ENCODE measurements at regions not wholly inside any gene's neighbourhood (a gene's known extent, or its start where the extent isn't known, plus 50 kb on each side); places are given as distances from the start of the nearest gene placed in this dataset.
"Not testable (repeated sequence)": the region's sequence is repeated elsewhere in the genome, so short reads cannot be mapped to it uniquely, and the experiment has no call there.

DNA sequence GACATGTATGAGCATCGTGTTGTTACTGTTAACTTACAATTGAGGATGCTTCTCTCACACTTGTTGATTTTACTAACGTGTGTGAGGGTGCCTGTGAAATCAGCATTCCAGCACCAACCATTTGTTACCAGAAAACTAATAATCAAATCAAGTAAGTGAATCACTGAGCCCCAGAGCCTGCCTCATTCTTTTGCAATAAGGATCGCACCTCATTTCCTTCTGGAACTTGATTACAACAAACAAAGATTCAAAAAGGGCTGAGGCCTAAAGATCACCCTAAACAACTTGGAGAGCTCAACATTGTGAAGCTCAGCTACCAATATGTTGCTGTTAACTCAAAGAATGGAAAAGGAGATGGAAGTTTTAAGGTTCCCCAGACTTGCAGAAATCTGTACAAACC, 274.7 kb downstream of the TFAP2A start:
- 75% methylated on average over 2 of the region's 3 CpGs for WGBS (ENCODE audit: insufficient coverage)
- Mint-ChIP-seq H3K9me3 (peaks cover 2 to 4% of the 10 kb centered on the region in 2 donors), H3K27me3 (ENCODE audit: low read depth in 2 of 2) (no peaks in the 10 kb centered on the region), H3K36me3 (no peaks in the 10 kb centered on the region), H3K4me3 (no peak overlapping the region), H3K27ac (no peak overlapping the region), H3K4me1 (no peaks in the 10 kb centered on the region)
- H3K27ac ChIP-seq (ENCODE audit: low read length), result no peak overlapping the region
- H3K4me3 ChIP-seq (ENCODE audit: low read length), result no peak overlapping the region
- ATAC-seq (no peak), DNase-seq (no peak)
- no peaks in the 10 kb centered on the region for H3K4me1 ChIP-seq (ENCODE audit: control insufficient read depth, insufficient read depth, low read length)
- no peaks in the 10 kb centered on the region for H3K36me3 ChIP-seq (ENCODE audit: control insufficient read depth, insufficient read depth, low read length)
- H3K27me3 ChIP-seq (ENCODE audit: control insufficient read depth, insufficient read depth, low read length), result no peaks in the 10 kb centered on the region
- no peaks in the 10 kb centered on the region for H3K9me3 ChIP-seq (ENCODE audit: control insufficient read depth, insufficient read depth, low read length)
- TF ChIP-seq, protein P1, sequence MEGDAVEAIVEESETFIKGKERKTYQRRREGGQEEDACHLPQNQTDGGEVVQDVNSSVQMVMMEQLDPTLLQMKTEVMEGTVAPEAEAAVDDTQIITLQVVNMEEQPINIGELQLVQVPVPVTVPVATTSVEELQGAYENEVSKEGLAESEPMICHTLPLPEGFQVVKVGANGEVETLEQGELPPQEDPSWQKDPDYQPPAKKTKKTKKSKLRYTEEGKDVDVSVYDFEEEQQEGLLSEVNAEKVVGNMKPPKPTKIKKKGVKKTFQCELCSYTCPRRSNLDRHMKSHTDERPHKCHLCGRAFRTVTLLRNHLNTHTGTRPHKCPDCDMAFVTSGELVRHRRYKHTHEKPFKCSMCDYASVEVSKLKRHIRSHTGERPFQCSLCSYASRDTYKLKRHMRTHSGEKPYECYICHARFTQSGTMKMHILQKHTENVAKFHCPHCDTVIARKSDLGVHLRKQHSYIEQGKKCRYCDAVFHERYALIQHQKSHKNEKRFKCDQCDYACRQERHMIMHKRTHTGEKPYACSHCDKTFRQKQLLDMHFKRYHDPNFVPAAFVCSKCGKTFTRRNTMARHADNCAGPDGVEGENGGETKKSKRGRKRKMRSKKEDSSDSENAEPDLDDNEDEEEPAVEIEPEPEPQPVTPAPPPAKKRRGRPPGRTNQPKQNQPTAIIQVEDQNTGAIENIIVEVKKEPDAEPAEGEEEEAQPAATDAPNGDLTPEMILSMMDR (IDR thresholded peaks at IDR 0.05), result no peak
- intact Hi-C loops (cut with micrococcal nuclease), result no loop called here

DNA sequence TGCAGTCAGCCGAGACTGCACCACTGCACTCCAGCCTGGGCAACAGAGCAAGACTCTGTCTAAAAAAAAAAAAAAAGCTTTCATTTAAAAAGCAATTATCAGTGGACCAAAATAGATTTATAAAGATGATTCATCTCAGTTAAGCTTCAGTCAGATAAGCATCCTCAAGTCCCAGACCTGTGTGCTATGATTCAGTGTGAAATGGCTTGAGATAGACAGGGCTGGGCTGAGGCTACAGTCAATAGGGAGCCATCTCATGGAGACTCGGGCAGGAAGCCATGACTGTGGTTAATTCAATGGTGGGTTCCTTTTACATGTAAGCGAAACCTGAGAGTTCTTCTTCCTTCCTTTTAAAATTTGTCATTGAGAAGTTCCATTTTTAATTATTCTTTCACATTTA, 276.0 kb downstream of the TFAP2A start:
- no peaks in the 10 kb centered on the region for H3K27me3 Mint-ChIP-seq (ENCODE audit: low read depth in 2 of 2)
- no peak overlapping the region for H3K4me3 ChIP-seq (ENCODE audit: low read length)
- H3K36me3 Mint-ChIP-seq, result no peaks in the 10 kb centered on the region
- peaks cover 2 to 4% of the 10 kb centered on the region in 2 donors for H3K9me3 Mint-ChIP-seq
- no peak for ATAC-seq
- no peaks in the 10 kb centered on the region for H3K9me3 ChIP-seq (ENCODE audit: control insufficient read depth, insufficient read depth, low read length)
- no peak overlapping the region for H3K4me3 Mint-ChIP-seq
- H3K27ac Mint-ChIP-seq, result no peak overlapping the region
- intact Hi-C loops (cut with micrococcal nuclease), result no loop called here
- H3K4me1 ChIP-seq (ENCODE audit: control insufficient read depth, insufficient read depth, low read length), result no peaks in the 10 kb centered on the region
- H3K27ac ChIP-seq (ENCODE audit: low read length), result no peak overlapping the region
- H3K36me3 ChIP-seq (ENCODE audit: control insufficient read depth, insufficient read depth, low read length), result no peaks in the 10 kb centered on the region
- 68% methylated on average over 3 of the region's 3 CpGs for WGBS (ENCODE audit: insufficient coverage)
- H3K27me3 ChIP-seq (ENCODE audit: control insufficient read depth, insufficient read depth, low read length), result no peaks in the 10 kb centered on the region
- TF ChIP-seq, protein P1 (IDR thresholded peaks at IDR 0.05), result no peak
- no peaks in the 10 kb centered on the region for H3K4me1 Mint-ChIP-seq
- no peak for DNase-seq

DNA sequence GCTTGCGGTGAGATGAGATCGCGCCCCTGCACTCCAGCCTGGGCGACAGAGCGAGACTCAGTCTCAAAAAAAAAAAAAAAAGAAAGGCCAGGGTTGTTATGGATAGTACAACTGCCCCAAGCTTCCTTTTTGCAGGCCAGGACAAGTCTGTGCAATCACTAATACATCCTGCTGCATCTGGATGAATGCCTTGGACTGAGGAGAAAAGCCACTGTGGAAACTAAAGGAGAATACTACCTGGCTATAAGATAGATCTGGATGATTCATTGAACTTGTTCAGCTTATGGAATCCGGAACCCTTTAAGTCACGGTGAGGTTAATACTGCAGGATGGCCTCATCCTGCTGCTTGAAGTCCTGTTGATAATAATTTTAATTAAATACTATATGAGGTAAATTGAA, 278.2 kb downstream of the TFAP2A start:
- intact Hi-C loops (cut with micrococcal nuclease), result no loop called here
- no peak overlapping the region for H3K27ac ChIP-seq (ENCODE audit: low read length)
- Mint-ChIP-seq H3K4me3 (no peak overlapping the region), H3K9me3 (peaks cover 0 to 2% of the 10 kb centered on the region in 2 donors), H3K27ac (no peak overlapping the region), H3K4me1 (no peaks in the 10 kb centered on the region), H3K36me3 (no peaks in the 10 kb centered on the region), H3K27me3 (ENCODE audit: low read depth in 2 of 2) (no peaks in the 10 kb centered on the region)
- H3K4me3 ChIP-seq (ENCODE audit: low read length), result no peak overlapping the region
- no peaks in the 10 kb centered on the region for H3K9me3 ChIP-seq (ENCODE audit: control insufficient read depth, insufficient read depth, low read length)
- no peaks in the 10 kb centered on the region for H3K36me3 ChIP-seq (ENCODE audit: control insufficient read depth, insufficient read depth, low read length)
- H3K27me3 ChIP-seq (ENCODE audit: control insufficient read depth, insufficient read depth, low read length), result no peaks in the 10 kb centered on the region
- H3K4me1 ChIP-seq (ENCODE audit: control insufficient read depth, insufficient read depth, low read length), result no peaks in the 10 kb centered on the region
- WGBS (ENCODE audit: insufficient coverage), result 98% methylated on average over 6 of the region's 7 CpGs
- ATAC-seq, result no peak
- DNase-seq, result no peak
- TF ChIP-seq, protein P1 (IDR thresholded peaks at IDR 0.05), result no peak

DNA sequence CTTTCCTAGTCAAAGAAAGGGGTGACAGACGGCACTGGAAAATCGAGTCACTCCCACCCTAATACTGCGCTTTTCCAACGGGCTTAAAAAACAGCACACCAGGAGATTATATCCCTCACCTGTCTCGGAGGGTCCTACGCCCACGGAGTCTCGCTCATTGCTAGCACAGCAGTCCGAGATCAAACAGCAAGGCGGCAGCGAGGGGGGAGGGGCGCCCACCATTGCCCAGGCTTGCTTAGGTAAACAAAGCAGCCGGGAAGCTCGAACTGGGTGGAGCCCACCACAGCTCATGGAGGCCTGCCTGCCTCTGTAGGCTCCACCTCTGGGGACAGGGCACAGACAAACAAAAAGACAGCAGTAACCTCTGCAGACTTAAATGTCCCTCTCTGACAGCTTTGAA, 280.7 kb downstream of the TFAP2A start:
- intact Hi-C loops (cut with micrococcal nuclease); H3K9me3 Mint-ChIP-seq; H3K27ac Mint-ChIP-seq; H3K9me3 ChIP-seq (ENCODE audit: control insufficient read depth, insufficient read depth, low read length); H3K27me3 ChIP-seq (ENCODE audit: control insufficient read depth, insufficient read depth, low read length); DNase-seq; H3K36me3 ChIP-seq (ENCODE audit: control insufficient read depth, insufficient read depth, low read length); H3K4me3 ChIP-seq (ENCODE audit: low read length); H3K27ac ChIP-seq (ENCODE audit: low read length); H3K4me1 Mint-ChIP-seq; ATAC-seq; H3K36me3 Mint-ChIP-seq; H3K4me1 ChIP-seq (ENCODE audit: control insufficient read depth, insufficient read depth, low read length); H3K27me3 Mint-ChIP-seq (ENCODE audit: low read depth in 2 of 2); H3K4me3 Mint-ChIP-seq: not testable (repeated sequence)
- 90% methylated on average over 14 of the region's 14 CpGs for WGBS (ENCODE audit: insufficient coverage)

All from natural killer cell (primary cell).